AG09319 (cell line): ENCODE measurements at regions not wholly inside any gene's neighbourhood (a gene's known extent, or its start where the extent isn't known, plus 50 kb on each side); places are given as distances from the start of the nearest gene placed in this dataset.

ENCODE experiments used
- DNase-seq: peaks from one replicate; pipeline ENCODE4 v3.0.0-alpha.2; 2010; ENCODE audit warnings: low read depth; ENCODE audit errors: extremely low read depth
- CTCF ChIP-seq: IDR thresholded peaks from 2 replicates; pipeline ENCODE4 v1.5.1; 2011; ENCODE audit warnings: low read depth, mild to moderate bottlenecking, inconsistent platforms, low read length, moderate library complexity

DNA sequence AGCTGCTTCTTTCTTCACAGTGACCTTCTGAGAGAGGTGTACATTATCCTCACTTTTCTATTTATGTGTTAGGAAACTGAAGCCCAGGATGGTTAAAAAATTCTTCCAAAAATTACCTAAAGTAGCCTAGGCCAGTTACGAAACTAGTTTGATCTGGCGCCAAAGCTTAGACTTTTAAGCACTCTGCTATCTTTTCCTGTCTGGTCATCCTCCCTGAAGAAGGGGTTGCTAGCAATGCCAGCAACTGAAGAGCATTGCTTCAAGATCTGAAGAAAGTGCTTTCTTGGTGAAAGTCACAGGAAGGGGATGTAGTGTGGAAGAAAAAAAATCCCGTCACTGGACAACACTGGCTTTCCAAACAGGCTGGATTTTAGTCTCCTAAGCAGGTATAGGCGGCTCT, 618.8 kb upstream of the GRM7 start:
- no peak for TF ChIP-seq CTCF

DNA sequence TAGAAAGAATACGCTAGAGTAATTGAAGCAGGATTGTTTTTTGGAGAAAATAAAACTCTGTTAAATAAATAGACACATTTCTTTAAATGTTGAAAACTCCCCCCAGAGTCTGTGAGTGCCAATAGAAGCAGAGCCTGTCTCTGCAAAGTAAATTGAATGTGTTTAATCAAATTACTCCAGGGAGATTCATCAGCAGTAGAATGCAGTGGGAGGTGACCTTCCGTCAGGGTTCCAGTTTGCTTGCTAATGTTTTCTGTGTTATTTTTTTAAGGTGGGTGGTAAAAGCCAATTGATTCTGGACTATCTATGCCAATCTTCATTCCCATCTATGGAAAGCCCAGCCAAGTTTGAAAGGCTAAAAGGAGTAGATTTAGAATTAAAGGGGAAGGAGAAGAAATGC, 612.4 kb upstream of the GRM7 start:
- no peak for DNase-seq
- TF ChIP-seq CTCF: no peak

More for the DNA sequence above, 618.8 kb upstream of the GRM7 start:
- no peak for DNase-seq

GRCh38 chr3:6249679-6250078, 611.2 kb upstream of the GRM7 start:
- DNase-seq: no peak
- TF ChIP-seq CTCF: no peak

DNA sequence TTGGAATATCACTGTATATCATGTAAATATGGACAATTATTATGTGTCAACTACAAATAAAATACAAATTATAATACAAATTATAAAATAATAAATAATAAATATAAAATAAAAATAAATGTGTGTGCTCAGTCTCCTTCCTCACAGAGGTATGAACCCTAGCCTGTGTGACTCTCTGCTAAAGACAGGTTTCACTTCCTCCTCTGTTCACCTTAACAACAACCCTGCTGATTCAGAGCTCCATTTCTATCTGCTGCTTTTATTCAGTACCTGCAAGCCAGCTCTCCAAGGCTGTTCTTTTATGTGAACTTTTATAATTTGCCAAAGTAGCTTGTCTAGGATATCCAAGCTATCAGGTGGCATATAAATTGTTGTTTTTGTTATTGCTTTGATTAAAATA, 610.7 kb upstream of the GRM7 start:
- TF ChIP-seq CTCF: no peak
- DNase-seq: no peak

DNA sequence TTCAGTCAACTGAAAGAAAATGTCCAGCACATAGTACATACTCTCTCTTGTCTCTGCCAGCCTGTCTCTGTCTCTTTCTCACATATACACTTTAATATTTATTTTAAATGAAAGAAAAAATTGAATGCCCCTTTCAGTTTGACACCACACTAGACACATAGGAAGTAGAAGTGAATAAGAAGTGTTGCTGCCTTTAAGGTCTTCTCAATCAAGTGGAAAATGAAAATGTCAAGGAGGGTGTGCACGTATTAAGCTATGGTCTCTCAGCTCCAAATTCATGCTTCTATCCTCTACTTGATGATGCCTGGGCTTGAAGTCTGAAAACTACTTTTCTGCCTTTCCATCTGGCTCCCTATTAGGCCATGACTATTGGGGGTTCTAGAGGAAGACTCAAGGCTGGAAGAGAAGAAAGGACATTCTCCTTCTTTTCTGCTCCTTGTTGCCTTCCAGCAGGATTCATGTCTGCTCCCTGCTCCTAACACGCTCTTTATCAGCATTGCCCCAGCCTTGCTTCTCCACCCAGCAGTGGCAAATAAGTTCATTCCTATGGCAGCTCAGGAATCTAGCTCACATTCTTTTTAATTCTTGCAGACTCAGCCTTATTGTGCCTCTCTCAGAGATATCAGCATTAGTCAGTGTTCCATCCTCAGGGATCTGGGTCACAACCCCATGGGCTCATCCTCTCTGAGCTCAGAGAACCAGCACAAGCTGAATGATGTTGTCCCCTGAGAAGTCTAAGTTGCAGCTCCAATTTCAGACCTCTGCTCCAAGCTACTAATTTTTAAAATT, 609.1 kb upstream of the GRM7 start:
- TF ChIP-seq CTCF: no peak
- DNase-seq: no peak

- no peak for TF ChIP-seq CTCF
Measured at GRCh38 chr3:6254490-6254889, 606.4 kb upstream of the GRM7 start.

DNA sequence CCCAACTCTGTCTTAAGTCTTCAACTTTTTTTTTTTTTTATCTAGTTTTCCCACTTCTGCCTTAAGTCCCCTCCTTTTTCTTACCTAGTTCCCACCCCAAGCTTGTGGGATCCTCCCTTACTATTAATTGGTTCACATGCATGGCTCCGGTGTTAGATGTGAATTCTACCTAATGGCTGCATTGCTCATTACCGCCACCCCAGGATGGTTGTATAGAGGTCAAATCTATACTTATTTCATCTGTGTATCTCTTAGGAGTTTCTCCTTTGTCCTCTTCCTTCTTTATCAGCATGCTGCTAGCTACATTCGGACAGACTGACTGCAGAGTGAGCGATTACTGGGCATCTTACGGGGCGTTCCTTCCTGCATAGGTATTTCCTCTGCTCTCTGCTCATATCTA, 605.7 kb upstream of the GRM7 start:
- TF ChIP-seq CTCF: no peak

More at GRCh38 chr3:6254490-6254889, 606.4 kb upstream of the GRM7 start:
- no peak for DNase-seq

More for the DNA sequence above, 605.7 kb upstream of the GRM7 start:
- DNase-seq: no peak
